ENCODE measurements at regions not wholly inside any gene's neighbourhood (a gene's known extent, or its start where the extent isn't known, plus 50 kb on each side); places are given as distances from the start of the nearest gene placed in this dataset.
"Not testable (repeated sequence)": the region's sequence is repeated elsewhere in the genome, so short reads cannot be mapped to it uniquely, and the experiment has no call there.

DNA sequence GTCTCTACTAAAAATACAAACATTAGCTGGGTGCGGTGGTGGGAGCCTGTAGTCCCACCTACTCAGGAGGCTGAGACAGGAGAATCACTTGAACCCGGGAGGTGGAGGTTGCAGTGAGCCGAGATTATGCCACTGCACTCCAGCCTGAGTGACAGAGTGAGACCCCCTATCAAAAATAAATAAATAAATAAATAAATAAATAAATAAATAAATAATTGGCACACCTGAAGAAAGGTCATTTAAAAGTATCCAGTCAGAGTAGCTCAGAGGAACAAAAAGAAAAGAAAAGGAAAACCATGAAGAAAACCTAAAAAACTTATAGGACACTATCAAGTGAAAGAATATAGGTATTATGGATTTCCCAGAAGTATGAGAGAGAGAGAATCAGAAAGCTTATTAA is 330.1 kb upstream of the AR start:
- H3K4me3 ChIP-seq; H3K27ac ChIP-seq; H3K4me1 ChIP-seq; H3K36me3 ChIP-seq (ENCODE audit: insufficient read depth in 1 of 2, low read depth in 1 of 2); intact Hi-C loops (cut with DNase I); ATAC-seq; H3K27me3 ChIP-seq (ENCODE audit: insufficient read depth in 3 of 3, low read length in 2 of 3); H3K9me3 ChIP-seq; DNase-seq: not testable (repeated sequence)
- 68 to 90% (median 80%) methylated on average over 2 to 3 of the region's 3 CpGs for WGBS, 3 donors

DNA sequence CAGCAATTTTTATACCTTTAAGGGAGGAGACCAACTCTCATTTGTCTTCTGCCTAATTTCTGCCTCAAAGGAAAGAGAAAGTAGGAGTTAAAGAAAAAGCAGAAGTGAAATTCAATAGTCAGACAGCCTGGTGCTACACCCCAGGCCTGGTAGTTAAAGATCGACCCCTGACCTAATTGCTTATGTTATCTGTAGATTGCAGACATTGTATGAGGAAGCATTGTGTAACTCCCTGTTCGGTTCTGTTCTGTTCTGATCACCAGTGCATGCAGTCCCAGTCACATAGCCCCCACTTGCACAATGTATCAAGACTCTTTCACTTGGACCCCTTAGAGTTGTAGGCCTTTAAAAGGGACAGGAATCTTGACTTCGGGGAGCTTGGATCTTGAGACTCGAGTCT is 335.9 kb upstream of the AR start:
- H3K4me1 ChIP-seq: no peaks in the 10 kb centered on the region
- no peak for ATAC-seq
- intact Hi-C loops (cut with DNase I): no loop called here
- TF ChIP-seq CTCF (IDR thresholded peaks at IDR 0.05): no peak
- WGBS, 3 donors: 67 to 79% (median 69%) methylated on average over 4 of the region's 4 CpGs
- no peak overlapping the region for H3K27ac ChIP-seq
- H3K36me3 ChIP-seq (ENCODE audit: insufficient read depth in 1 of 2, low read depth in 1 of 2): no peaks in the 10 kb centered on the region
- H3K27me3 ChIP-seq (ENCODE audit: insufficient read depth in 3 of 3, low read length in 2 of 3): no peaks in the 10 kb centered on the region
- no peak overlapping the region for H3K4me3 ChIP-seq
- no peaks in the 10 kb centered on the region for H3K9me3 ChIP-seq
- no peak for DNase-seq

GRCh38 chrX:67159437-67159836 is 384.4 kb upstream of the AR start:
- intact Hi-C loops (cut with DNase I): no loop called here
- no peak for TF ChIP-seq CTCF (IDR thresholded peaks at IDR 0.05)
- Histone ChIP-seq H3K27ac (no peak overlapping the region), H3K27me3 (ENCODE audit: insufficient read depth in 3 of 3, low read length in 2 of 3) (no peaks in the 10 kb centered on the region), H3K9me3 (peaks cover 8% of the 10 kb centered on the region), H3K36me3 (ENCODE audit: insufficient read depth in 1 of 2, low read depth in 1 of 2) (no peaks in the 10 kb centered on the region), H3K4me1 (no peaks in the 10 kb centered on the region), H3K4me3 (no peak overlapping the region)
- 66 to 74% (median 68%) methylated on average over 2 of the region's 2 CpGs for WGBS, 3 donors
- no peak for ATAC-seq
- no peak for DNase-seq

DNA sequence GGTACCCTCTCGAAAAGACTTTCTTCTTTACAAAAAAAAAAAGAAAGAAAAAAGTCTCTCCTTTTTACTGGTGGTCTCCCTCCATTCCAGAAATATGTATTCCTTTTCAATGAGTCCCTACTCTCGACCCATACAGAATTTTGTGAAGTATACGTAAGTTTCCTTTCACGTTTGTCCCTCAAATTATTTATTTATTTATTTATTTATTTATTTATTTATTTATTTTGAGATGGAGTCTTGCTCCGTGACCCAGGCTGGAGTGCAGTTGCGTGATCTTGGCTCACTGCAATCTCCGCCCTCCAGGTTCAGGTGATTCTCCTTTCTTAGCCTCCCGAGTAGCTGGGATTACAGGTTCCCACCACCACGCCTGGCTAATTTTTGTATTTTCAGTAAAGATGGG is 429.2 kb upstream of the AR start:
- H3K27ac ChIP-seq: no peak overlapping the region
- 78 to 89% (median 87%) methylated on average over 9 of the region's 9 CpGs for WGBS, 3 donors
- intact Hi-C loops (cut with DNase I): no loop called here

DNA sequence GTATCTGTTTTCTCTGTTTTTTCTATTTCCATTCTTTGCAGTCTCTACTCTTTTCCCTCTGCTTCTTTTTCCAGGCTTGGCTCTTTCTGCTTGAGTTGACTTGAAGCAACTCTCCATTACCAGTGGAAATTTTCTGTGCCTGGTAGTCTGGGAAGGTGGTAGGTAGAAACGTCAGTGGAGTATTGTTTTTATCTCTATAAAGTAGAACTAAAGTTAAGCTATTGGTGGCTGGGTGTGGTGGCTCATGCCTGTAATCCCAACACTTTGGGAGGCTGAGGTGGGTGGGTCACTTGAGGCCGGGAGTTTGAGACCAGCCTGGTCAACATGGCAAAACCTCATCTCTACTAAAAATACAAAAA is 438.1 kb upstream of the AR start:
- H3K27me3 ChIP-seq (ENCODE audit: insufficient read depth in 3 of 3, low read length in 2 of 3): peaks cover 0 to 8% (median 0%) of the 10 kb centered on the region in 3 donors
- no peak overlapping the region for H3K4me3 ChIP-seq
- H3K9me3 ChIP-seq: no peaks in the 10 kb centered on the region
- TF ChIP-seq CTCF (IDR thresholded peaks at IDR 0.05): no peak
- no peak for DNase-seq
- H3K27ac ChIP-seq: no peak overlapping the region
- intact Hi-C loops (cut with DNase I): no loop called here
- 51 to 64% (median 54%) methylated on average over 2 of the region's 2 CpGs for WGBS, 3 donors
- no peak for ATAC-seq
- H3K36me3 ChIP-seq (ENCODE audit: insufficient read depth in 1 of 2, low read depth in 1 of 2): no peaks in the 10 kb centered on the region
- H3K4me1 ChIP-seq: no peaks in the 10 kb centered on the region

More for the DNA sequence above, 429.2 kb upstream of the AR start:
- H3K4me3 ChIP-seq: no peak overlapping the region
- ATAC-seq: no peak
- TF ChIP-seq CTCF (IDR thresholded peaks at IDR 0.05): no peak
- no peak for DNase-seq
- no peaks in the 10 kb centered on the region for H3K36me3 ChIP-seq (ENCODE audit: insufficient read depth in 1 of 2, low read depth in 1 of 2)
- no peaks in the 10 kb centered on the region for H3K27me3 ChIP-seq (ENCODE audit: insufficient read depth in 3 of 3, low read length in 2 of 3)
- peaks cover 3% of the 10 kb centered on the region for H3K9me3 ChIP-seq
- no peaks in the 10 kb centered on the region for H3K4me1 ChIP-seq

All from psoas muscle (tissue), 7 donors.